Activated naive CD4-positive, alpha-beta T cell treated with anti-CD3 and anti-CD28 coated beads for 36 hours (primary cell): ENCODE measurements at regions not wholly inside any gene's neighbourhood (a gene's known extent, or its start where the extent isn't known, plus 50 kb on each side); places are given as distances from the start of the nearest gene placed in this dataset.

ENCODE experiments used
- CTCF ChIA-PET: fragments of 350-600 bp; sonication (Branson Sonifier 250); formaldehyde crosslinking; loops from one replicate; lab custom pipeline; 2021; ENCODE audit warnings: antibody characterized with exemption; lab: Charles Lee
- DNase-seq: peaks from one replicate; pipeline ENCODE4 v3.0.0-alpha.2; 2020
- H3K27ac Mint-ChIP-seq: one replicate; pipeline ENCODE4 v1.8.0; 2021; ENCODE audit warnings: mild to moderate bottlenecking, mixed read lengths
- H3K27me3 Mint-ChIP-seq: one replicate; pipeline ENCODE4 v1.8.0; 2021; ENCODE audit warnings: low read depth, mixed read lengths
- H3K36me3 Mint-ChIP-seq: one replicate; pipeline ENCODE4 v1.8.0; 2021; ENCODE audit warnings: low read depth, mixed read lengths
- H3K4me1 Mint-ChIP-seq: one replicate; pipeline ENCODE4 v1.8.0; 2021; ENCODE audit warnings: low read depth, mixed read lengths
- H3K4me3 Mint-ChIP-seq: one replicate; pipeline ENCODE4 v1.8.0; 2021; ENCODE audit warnings: mild to moderate bottlenecking, moderate library complexity, mixed read lengths
- H3K9me3 Mint-ChIP-seq: one replicate; pipeline ENCODE4 v1.8.0; 2021; ENCODE audit warnings: mixed read lengths
- intact Hi-C: fragments of 100-400 bp; cut with micrococcal nuclease; formaldehyde crosslinking; loops from one replicate; pipeline ENCODE4 v1.15.1; 2023

DNA sequence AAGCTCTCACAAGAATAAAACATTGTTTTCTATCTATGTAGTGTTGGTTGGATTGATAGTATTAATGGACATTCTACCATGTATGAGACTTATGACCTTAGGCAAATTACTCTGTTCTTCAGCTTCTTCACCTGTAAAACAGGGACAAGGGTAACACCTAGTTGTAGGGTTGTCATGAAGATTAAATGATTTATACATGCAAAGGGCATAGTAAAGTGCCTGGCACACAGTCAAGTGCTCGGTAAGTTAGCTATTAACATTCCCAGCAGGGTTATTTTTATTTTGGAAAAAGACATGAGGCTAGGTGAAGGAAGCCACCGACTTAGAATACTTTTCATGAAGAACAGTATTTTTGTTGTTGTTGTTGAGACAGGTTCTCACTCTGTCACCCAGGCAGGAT lies 71.2 kb upstream of the PLXNC1 start:
- no peak overlapping the region for H3K4me3 Mint-ChIP-seq
- no peak overlapping the region for H3K27ac Mint-ChIP-seq
- H3K9me3 Mint-ChIP-seq, result no peaks in the 10 kb centered on the region
- H3K27me3 Mint-ChIP-seq, result no peaks in the 10 kb centered on the region
- intact Hi-C loops, result no loop called here
- DNase-seq, result no peak
- CTCF ChIA-PET, result interaction anchor here (0.5 to 7.4 kb wide), 6 partner anchors 24 to 697 kb away, joined by 3 to 92 read pairs (median 4); no protein-coding TSS in a partner anchor
- peaks cover 10% of the 10 kb centered on the region for H3K4me1 Mint-ChIP-seq
- H3K36me3 Mint-ChIP-seq, result no peaks in the 10 kb centered on the region

DNA sequence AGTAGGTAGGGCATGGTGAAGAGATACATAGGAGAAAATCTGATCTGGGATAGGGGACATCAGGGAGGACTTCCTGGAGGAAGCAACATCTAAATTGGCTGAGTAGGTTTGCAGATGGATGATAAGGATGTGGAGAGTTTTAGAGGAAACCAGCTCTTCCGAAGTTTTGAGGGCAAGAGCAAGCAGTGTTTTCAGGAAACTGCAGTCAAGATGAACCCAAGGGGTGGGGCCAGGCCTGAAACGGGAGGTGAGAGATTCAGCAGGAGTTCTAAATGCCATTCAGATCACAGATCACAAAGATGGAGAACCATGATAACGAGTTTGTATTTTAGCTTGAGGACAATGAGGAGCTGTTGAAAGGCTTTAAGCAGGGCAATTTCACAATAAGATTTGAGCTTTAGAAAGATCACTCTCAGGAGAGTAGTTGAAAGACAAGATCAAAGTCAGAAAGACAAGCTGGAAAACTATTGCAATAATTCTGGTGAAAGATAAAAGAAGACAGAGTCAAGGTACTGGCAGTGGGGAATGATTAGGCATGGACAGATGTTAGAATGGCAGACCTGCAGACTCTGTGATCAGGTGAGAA lies 70.1 kb upstream of the PLXNC1 start:
- Mint-ChIP-seq H3K27ac (no peak overlapping the region), H3K4me1 (peaks cover 10% of the 10 kb centered on the region), H3K36me3 (no peaks in the 10 kb centered on the region), H3K9me3 (peaks cover 2% of the 10 kb centered on the region), H3K27me3 (no peaks in the 10 kb centered on the region), H3K4me3 (no peak overlapping the region)
- CTCF ChIA-PET, result interaction anchor here (0.8 to 7.4 kb wide), 3 partner anchors 23 to 574 kb away, joined by 3 to 92 read pairs (median 3); no protein-coding TSS in a partner anchor
- DNase-seq, result peak; percentile 45
- intact Hi-C loops, result no loop called here

DNA sequence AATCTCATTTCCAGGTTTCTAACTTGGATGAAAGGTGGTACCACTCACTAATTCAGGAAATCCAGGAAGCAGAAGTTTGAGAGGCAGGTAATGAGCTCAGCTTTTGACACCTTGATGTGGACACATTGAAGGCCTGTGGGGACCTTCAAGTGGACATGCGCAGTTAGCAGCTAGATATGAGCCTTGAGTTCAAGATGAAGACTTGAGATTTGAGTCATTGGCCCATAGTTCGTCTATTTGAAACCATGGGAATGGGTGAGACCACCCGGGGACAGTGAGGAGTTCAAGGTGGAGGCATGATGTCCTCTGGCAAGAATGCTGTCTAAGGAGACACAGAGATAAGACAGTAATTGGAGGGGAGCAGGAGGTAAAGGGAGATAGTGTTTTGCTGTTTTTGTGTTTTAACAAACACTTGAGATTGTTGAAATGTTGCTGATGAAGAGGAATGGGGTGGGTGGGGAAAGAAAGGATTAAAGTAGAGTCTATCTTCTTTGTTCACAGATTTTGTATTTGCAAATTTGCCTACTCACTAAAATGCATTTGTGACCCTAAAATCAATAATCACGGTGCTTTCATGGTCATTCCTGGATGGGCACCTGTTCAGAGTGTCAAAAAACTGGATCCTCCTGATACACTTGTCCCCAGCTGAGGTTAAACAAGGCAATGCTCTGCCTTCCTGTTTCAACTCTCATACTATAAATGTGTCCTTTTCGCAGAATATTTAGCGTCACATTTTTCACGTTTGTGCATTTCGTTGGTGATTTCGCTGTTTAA lies 69.5 kb upstream of the PLXNC1 start:
- CTCF ChIA-PET, result interaction anchor here (0.8 to 7.4 kb wide), 3 partner anchors 22 to 576 kb away, joined by 3 to 92 read pairs (median 3); no protein-coding TSS in a partner anchor
- no peaks in the 10 kb centered on the region for H3K36me3 Mint-ChIP-seq
- H3K27ac Mint-ChIP-seq, result no peak overlapping the region
- no peak overlapping the region for H3K4me3 Mint-ChIP-seq
- no peak for DNase-seq
- H3K27me3 Mint-ChIP-seq, result no peaks in the 10 kb centered on the region
- H3K4me1 Mint-ChIP-seq, result peaks cover 10% of the 10 kb centered on the region
- intact Hi-C loops, result no loop called here
- H3K9me3 Mint-ChIP-seq, result peaks cover 7% of the 10 kb centered on the region

DNA sequence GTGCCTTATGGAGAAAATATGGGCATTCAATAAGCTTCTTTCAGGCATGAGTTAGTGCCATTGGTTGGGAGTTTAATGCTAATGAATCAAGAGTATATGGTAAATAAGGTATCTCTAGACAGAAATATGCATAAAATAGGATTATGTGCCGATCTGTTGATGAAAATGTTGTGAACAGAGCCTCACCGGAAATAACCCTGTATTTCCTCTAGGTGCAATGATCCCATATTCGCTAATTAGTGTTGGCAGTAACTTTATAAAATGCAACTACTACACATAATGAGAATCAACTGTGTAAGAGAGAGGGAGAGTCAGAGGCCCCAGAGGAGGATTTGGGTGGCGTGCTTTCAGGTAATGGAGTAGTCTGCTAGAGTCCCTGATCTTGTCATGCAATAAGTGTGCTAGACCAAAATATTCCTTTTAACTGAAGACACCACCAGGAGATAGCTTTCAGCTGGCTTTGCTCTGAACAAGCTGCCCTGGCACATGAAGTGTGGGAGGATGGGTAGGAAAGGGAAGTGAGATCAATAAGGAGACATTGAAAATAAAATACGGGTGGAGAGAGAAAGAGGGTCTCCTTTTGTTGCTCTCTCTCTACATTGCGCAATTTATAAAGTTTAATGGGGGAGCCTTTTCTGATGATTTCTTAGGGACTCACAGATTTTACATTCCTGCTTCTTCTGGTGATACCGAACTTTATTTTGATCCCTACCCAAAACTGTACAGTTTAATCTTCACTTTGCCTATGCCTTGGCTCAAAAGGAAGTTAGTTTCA lies 68.6 kb upstream of the PLXNC1 start:
- intact Hi-C loops, result no loop called here

DNA sequence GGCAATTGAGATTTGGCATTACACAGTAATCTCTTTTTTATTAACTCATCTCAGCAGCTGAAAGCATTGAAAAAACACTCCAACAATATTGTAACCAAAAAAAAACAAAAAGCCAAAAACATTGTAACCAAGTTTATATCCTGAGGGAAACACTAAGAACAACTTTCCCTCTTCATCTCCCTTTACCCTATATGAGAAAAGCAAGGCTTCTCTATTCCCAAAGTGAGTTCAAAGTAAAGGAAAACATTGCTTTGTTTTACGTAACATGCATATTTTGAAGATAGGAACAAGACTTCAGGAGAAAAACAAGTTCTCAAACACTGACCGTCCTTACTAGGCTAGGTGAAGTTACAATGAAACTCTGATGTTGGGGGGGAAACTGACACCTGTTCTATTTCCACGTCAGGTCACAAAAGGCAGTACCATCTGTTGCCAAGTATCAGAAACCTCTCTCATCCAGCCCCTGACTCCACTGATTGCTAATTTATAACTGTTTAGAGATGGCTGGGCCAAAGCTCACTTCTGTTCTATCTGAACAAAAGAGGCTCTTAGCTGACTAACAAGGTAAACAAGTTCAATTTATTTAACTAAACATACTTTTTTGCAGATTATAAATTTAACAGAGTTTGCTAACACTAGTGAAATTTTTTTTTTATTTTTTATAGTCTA lies 67.9 kb upstream of the PLXNC1 start:
- Mint-ChIP-seq H3K4me1 (peaks cover 8% of the 10 kb centered on the region), H3K9me3 (peaks cover 7% of the 10 kb centered on the region), H3K36me3 (no peaks in the 10 kb centered on the region), H3K27me3 (no peaks in the 10 kb centered on the region), H3K4me3 (no peak overlapping the region), H3K27ac (no peak overlapping the region)
- no peak for DNase-seq
- intact Hi-C loops, result no loop called here
- CTCF ChIA-PET, result interaction anchor here (0.9 to 4.3 kb wide), 2 partner anchors 21 to 313 kb away, joined by 3 to 27 read pairs; no protein-coding TSS in a partner anchor

More for the DNA sequence above, 68.6 kb upstream of the PLXNC1 start:
- no peak overlapping the region for H3K27ac Mint-ChIP-seq
- no peaks in the 10 kb centered on the region for H3K36me3 Mint-ChIP-seq
- H3K9me3 Mint-ChIP-seq, result peaks cover 7% of the 10 kb centered on the region
- H3K27me3 Mint-ChIP-seq, result no peaks in the 10 kb centered on the region
- no peak for DNase-seq
- no peak overlapping the region for H3K4me3 Mint-ChIP-seq
- CTCF ChIA-PET, result interaction anchor here (0.8 to 7.4 kb wide), 3 partner anchors 21 to 577 kb away, joined by 3 to 92 read pairs (median 27); no protein-coding TSS in a partner anchor
- peaks cover 10% of the 10 kb centered on the region for H3K4me1 Mint-ChIP-seq

DNA sequence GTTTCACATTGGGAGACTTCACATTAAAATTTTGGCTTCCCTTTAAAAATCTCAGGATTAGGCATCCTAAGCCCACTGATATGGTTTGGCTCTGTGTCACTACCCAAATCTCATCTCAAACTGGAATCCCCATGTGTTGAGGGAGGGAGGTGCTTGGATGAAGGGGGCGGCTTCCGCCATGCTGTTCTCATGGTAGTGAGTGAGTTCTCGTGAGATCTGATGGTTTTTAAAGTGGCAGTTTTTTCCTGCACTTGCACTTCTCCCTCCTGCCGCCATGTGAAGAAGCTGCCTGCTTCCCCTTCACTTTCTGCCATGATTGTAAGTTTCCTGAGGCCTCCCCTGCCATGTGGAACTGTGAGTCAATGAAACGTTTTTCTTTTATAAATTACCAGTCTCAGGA lies 65.7 kb upstream of the PLXNC1 start:
- Mint-ChIP-seq H3K4me1 (peaks cover 8% of the 10 kb centered on the region), H3K27me3 (no peaks in the 10 kb centered on the region), H3K27ac (no peak overlapping the region), H3K4me3 (no peak overlapping the region), H3K36me3 (no peaks in the 10 kb centered on the region), H3K9me3 (peaks cover 7% of the 10 kb centered on the region)
- DNase-seq, result no peak
- intact Hi-C loops, result no loop called here
- CTCF ChIA-PET, result interaction anchor here (4.3 kb wide), 1 partner anchor 19 kb away, joined by 27 read pairs; no protein-coding TSS in a partner anchor

DNA sequence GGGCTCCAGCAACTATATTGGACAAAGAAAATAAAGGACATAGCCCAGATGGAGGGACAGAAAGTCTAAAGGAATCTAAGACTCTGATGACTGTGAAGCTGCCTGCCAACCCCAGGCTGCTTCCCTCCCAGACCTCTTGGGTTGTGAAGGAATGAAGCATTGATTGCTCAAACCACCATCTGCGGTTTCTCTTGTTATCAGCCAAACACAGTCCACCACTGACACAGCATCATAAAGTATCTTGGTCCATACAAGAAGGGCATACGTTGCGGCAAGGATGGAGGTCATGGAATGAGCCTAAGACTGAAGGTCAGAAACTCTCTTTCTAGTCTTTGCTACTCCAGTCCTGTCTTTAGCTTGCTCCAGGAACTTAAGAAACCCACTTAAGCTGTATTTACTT lies 58.5 kb upstream of the PLXNC1 start:
- intact Hi-C loops, result no loop called here
- Mint-ChIP-seq H3K9me3 (no peaks in the 10 kb centered on the region), H3K27me3 (no peaks in the 10 kb centered on the region), H3K4me1 (no peaks in the 10 kb centered on the region), H3K4me3 (no peak overlapping the region), H3K27ac (no peak overlapping the region), H3K36me3 (no peaks in the 10 kb centered on the region)
- no peak for DNase-seq
- CTCF ChIA-PET, result no interaction called here

DNA sequence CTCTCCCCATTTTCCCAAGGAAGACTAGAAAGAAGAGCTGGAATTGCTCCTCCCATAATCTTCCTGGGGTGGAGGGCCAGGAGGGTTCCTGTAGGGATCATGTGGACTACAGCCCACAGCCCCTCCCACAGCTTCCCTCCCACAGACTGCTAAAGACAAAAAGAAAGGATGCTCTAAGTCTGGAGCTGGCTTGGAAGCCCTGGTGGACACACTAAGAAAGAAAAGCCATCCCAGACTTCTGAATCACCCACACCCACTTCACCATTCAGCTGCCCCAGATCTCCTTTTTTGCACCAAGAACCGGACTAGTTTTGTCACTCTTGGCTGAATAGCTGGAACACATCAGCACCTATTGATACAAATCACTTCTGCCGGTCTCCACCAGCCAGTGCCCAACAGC lies 56.8 kb upstream of the PLXNC1 start:
- CTCF ChIA-PET, result interaction anchor here (0.6 to 1.8 kb wide), 4 partner anchors 10 to 522 kb away, joined by 3 to 17 read pairs (median 3); no protein-coding TSS in a partner anchor
- Mint-ChIP-seq H3K27ac (no peak overlapping the region), H3K36me3 (no peaks in the 10 kb centered on the region), H3K9me3 (no peaks in the 10 kb centered on the region), H3K27me3 (no peaks in the 10 kb centered on the region), H3K4me1 (no peaks in the 10 kb centered on the region), H3K4me3 (no peak overlapping the region)
- DNase-seq, result no peak
- intact Hi-C loops, result no loop called here

DNA sequence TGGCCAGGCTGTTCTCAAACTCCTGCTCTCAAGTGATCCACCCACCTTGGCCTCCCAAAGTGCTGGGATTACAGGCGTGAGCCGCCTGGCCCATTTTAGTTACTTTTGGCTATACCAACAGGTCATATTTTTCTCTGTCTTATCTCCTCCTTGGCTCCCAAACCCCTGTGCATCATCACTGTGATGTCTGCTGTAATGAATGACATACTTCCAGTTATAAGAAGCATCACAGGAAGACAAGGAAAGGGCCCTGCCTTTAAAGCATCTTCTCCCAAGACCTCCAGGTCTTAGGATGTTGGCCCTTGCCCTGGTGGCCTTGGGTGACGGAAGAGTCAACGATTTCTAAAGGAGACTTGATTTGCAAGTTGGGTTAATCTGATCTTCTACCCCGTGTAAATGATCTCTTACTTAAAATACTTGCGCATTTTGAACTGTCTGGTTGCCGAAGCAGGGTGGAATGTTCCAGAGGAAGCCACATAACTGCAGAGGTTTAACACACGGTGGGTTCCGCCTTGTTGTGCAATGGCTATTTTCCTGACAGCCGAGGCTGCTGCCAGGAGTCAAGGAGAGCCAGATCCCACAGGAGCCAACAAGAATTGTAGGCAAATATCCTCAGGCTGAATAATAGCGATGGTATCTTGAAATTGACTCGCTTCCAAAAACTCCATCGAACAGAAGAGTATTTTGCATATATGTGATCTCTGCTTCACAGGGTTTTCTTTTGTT lies 55.7 kb upstream of the PLXNC1 start:
- no peak for DNase-seq
- Mint-ChIP-seq H3K36me3 (no peaks in the 10 kb centered on the region), H3K27me3 (no peaks in the 10 kb centered on the region), H3K4me1 (no peaks in the 10 kb centered on the region), H3K4me3 (no peak overlapping the region), H3K9me3 (no peaks in the 10 kb centered on the region), H3K27ac (no peak overlapping the region)
- CTCF ChIA-PET, result interaction anchor here (0.9 to 1.8 kb wide), 3 partner anchors 9 to 169 kb away, joined by 3 to 17 read pairs (median 3); no protein-coding TSS in a partner anchor
- intact Hi-C loops, result no loop called here

DNA sequence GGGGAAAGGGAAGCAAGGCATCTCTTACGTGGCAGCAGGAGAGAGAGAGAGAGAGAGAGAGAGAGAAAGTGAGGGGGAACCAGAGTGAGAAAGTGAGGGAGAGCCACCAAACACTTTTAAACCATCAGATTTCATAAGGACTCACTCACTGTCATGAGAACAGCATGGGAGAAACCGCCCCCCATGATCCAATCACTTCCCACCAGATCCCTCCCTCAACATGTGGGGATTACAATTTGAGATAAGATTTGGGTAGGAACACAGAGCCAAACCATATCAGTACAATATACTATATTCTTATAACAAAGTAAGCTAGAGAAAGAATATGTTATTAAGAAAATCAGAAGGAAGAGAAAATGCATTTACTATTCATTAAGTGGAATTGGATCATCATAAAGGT lies 53.7 kb upstream of the PLXNC1 start:
- CTCF ChIA-PET, result interaction anchor here (0.6 to 0.7 kb wide), 2 partner anchors 186 to 447 kb away, joined by 3 to 5 read pairs; no protein-coding TSS in a partner anchor
- Mint-ChIP-seq H3K36me3 (no peaks in the 10 kb centered on the region), H3K4me3 (no peak overlapping the region), H3K9me3 (no peaks in the 10 kb centered on the region), H3K4me1 (no peaks in the 10 kb centered on the region), H3K27ac (no peak overlapping the region), H3K27me3 (no peaks in the 10 kb centered on the region)
- intact Hi-C loops, result no loop called here
- DNase-seq, result no peak

DNA sequence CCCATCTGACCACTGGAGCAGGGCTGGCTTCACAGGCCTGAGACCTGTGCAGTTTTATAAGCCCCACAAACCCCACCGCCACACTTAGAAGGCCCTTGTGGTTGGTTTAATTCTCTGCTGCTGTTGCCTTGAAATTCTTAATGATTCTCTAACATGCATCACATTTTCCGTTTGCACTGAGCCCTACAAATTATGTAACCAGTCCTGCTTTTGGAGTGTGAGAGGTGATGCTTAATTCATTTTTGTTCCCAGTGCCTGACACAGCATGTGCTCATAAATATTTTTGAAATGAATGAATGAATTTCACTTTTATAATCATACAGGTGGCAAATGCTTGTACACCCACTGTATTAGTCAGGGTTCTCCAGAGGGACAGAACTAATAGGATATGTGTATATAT lies 52.8 kb upstream of the PLXNC1 start:
- no peaks in the 10 kb centered on the region for H3K27me3 Mint-ChIP-seq
- H3K9me3 Mint-ChIP-seq, result no peaks in the 10 kb centered on the region
- H3K4me3 Mint-ChIP-seq, result no peak overlapping the region
- H3K27ac Mint-ChIP-seq, result no peak overlapping the region
- H3K4me1 Mint-ChIP-seq, result peaks cover 8% of the 10 kb centered on the region
- no peaks in the 10 kb centered on the region for H3K36me3 Mint-ChIP-seq
- CTCF ChIA-PET, result no interaction called here
- DNase-seq, result no peak
- intact Hi-C loops, result no loop called here
